HepG2 (cell line): ENCODE measurements at regions not wholly inside any gene's neighbourhood (a gene's known extent, or its start where the extent isn't known, plus 50 kb on each side); places are given as distances from the start of the nearest gene placed in this dataset.
"Not testable (repeated sequence)": the region's sequence is repeated elsewhere in the genome, so short reads cannot be mapped to it uniquely, and the experiment has no call there.

Experiments
- ATAC-seq: fragments of 200-7000 bp; cut with Tn5 transposase; 3 replicates; pipeline ENCODE4 v1.9.1; 2020; ENCODE audit warnings: mild to moderate bottlenecking, moderate library complexity
- BruUV-seq: library from RNA; stranded (reverse); fragments of 400-500 nt; replicated peaks from 2 replicates; lab custom pipeline; 2021; lab: Mats Ljungman, UMichigan
- CTCF ChIA-PET: fragments of 300-600 bp; formaldehyde crosslinking; extraction: SDS; loops from one replicate; lab custom pipeline; 2021; ENCODE audit warnings: low total read pairs, inconsistent platforms, low intra/inter-chr PET ratio; lab: Yijun Ruan, JAX
- POLR2A ChIA-PET: fragments of 350-600 bp; sonication (Branson Sonifier 250); formaldehyde crosslinking; loops from one replicate; lab custom pipeline; 2020; ENCODE audit warnings: antibody characterized with exemption, inconsistent platforms; lab: Yijun Ruan, JAX
- DNase-seq: peaks from one replicate; pipeline ENCODE4 v3.0.0-alpha.2; 2015; ENCODE audit warnings: low spot score
- FAIRE-seq: peaks from 3 replicates; lab custom pipeline; 2011; peaks lifted over from hg19 to GRCh38; lab: Jason Lieb, UNC
- H2AFZ ChIP-seq: one replicate; pipeline ENCODE4 v1.6.1; 2011; ENCODE audit warnings: low read length, inconsistent platforms
- H3K27ac ChIP-seq: fragments of 300-600 bp; 3 replicates; pipeline ENCODE4 v1.8.0; 2011; ENCODE audit warnings: mixed run types, mild to moderate bottlenecking, mixed read lengths, low read length, inconsistent platforms; ENCODE audit not compliant: insufficient read depth; ENCODE audit errors: extremely low read length
- H3K27me3 ChIP-seq, 2 experiments: fragments of 200-600 bp in 1 of 2; 2 replicates in 1 of 2; 3 replicates in 1 of 2; pipeline versions ENCODE4 v1.6.0 to v1.8.0; 2011; ENCODE audit warnings: low read length in 2 of 2, mild to moderate bottlenecking in 2 of 2, moderate library complexity in 2 of 2, inconsistent platforms in 1 of 2; ENCODE audit not compliant: insufficient read depth in 2 of 2, control insufficient read depth in 1 of 2
- H3K36me3 ChIP-seq, 2 experiments: fragments of 200-600 bp in 1 of 2; replicated peaks in 1 of 2; 2 replicates in 1 of 2; 3 replicates in 1 of 2; pipeline versions ENCODE4 v1.5.1 to v1.8.0; 2011; ENCODE audit warnings: low read length in 2 of 2, inconsistent platforms in 1 of 2; ENCODE audit not compliant: insufficient read depth in 2 of 2, control insufficient read depth in 1 of 2
- H3K4me1 ChIP-seq: 2 replicates; pipeline ENCODE4 v1.5.1; 2012; ENCODE audit warnings: low read length, inconsistent platforms; ENCODE audit not compliant: insufficient read depth
- H3K4me2 ChIP-seq: 2 replicates; pipeline ENCODE4 v1.6.0; 2011; ENCODE audit warnings: low read depth, low read length, inconsistent platforms
- H3K4me3 ChIP-seq, 3 experiments: fragments of 200-600 bp in 1 of 3; sonication (generic), shearing (Covaris generic) in 1 of 3; replicated peaks in 1 of 3; 2 replicates each; pipeline ENCODE4 v1.5.1; 2011 to 2016; ENCODE audit warnings: low read length in 3 of 3, inconsistent platforms in 2 of 3, low read depth in 2 of 3, mild to moderate bottlenecking in 2 of 3, control low read depth in 1 of 3, mixed read lengths in 1 of 3; ENCODE audit not compliant: insufficient read depth in 1 of 3
- H3K79me2 ChIP-seq: one replicate; pipeline ENCODE4 v1.6.1; 2011; ENCODE audit warnings: low read length, inconsistent platforms; ENCODE audit not compliant: insufficient read depth
- H3K9ac ChIP-seq: 2 replicates; pipeline ENCODE4 v1.6.0; 2011; ENCODE audit warnings: mild to moderate bottlenecking, low read depth, low read length, inconsistent platforms; ENCODE audit not compliant: insufficient read depth
- H3K9me3 ChIP-seq: 2 replicates; pipeline ENCODE4 v1.5.1; 2012; ENCODE audit warnings: mild to moderate bottlenecking, low read length
- H4K20me1 ChIP-seq: 2 replicates; pipeline ENCODE4 v1.6.0; 2011; ENCODE audit warnings: inconsistent platforms, mild to moderate bottlenecking, low read length, moderate library complexity; ENCODE audit not compliant: insufficient read depth
- FOSL2 ChIP-seq: sonication (generic); formaldehyde crosslinking; IDR thresholded peaks from 2 replicates; pipeline ENCODE4 v1.4.0; 2020; ENCODE audit warnings: missing genetic modification reagents
- SOX6 ChIP-seq, 2 experiments: fragments of 450-650 bp in 1 of 2; sonication (generic) in 1 of 2; formaldehyde crosslinking in 1 of 2; IDR thresholded peaks; 2 replicates each; pipeline versions ENCODE4 v1.4.0 to v1.6.1; 2017 to 2020; ENCODE audit warnings: antibody characterized with exemption in 1 of 2, mild to moderate bottlenecking in 1 of 2, missing genetic modification reagents in 1 of 2
- ZNF556 ChIP-seq: sonication (generic); formaldehyde crosslinking; IDR thresholded peaks from 2 replicates; pipeline ENCODE4 v1.4.0; 2020; ENCODE audit warnings: mild to moderate bottlenecking, missing genetic modification reagents, borderline replicate concordance
- ZSCAN29 ChIP-seq: sonication (generic); formaldehyde crosslinking; conservative IDR thresholded peaks from 2 replicates; pipeline ENCODE4 v1.4.0; 2020; ENCODE audit warnings: mild to moderate bottlenecking, missing genetic modification reagents
- WGBS: methylation state at CpG from one replicate; pipeline ENCODE4 v1.1.6; 2017; ENCODE audit warnings: low lambda C conversion rate; 5-methylcytosine and 5-hydroxymethylcytosine counted together
- in situ Hi-C: cut with HindIII; loops from 2 replicates; pipeline ENCODE4 v1.10.0; 2017; ENCODE audit warnings: low pct_unique_long_range_greater_than_20kb; ENCODE audit not compliant: extremely low pct_ligation_motif_present
- intact Hi-C: fragments of 100-400 bp; cut with micrococcal nuclease; formaldehyde crosslinking; loops from one replicate; pipeline ENCODE4 v1.10.0; 2022; ENCODE audit not compliant: unreplicated experiment
- TF ChIP-seq, protein P1 (sequence below): sonication (generic); formaldehyde crosslinking; IDR thresholded peaks from 2 replicates; pipeline ENCODE4 v1.4.0; 2020; ENCODE audit warnings: missing genetic modification reagents, borderline replicate concordance

DNA sequence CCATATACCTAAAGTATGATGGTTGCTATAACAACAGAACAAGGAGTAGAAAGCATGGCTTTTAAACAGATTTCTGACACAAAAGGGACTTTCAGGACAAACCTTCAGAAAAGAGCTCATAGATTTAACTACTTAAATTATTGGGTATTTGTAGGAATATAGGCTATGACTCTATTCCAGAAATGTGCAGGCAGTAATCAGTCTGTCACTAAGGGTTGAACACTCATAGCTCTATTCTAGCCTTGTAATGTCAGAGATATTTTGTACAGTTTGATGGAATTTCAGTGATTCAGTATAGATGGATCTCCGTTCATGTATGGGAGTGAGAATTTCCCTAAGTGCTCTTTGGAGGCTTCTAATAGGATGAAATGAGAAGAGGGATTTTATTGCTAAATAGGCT, 82.8 kb downstream of the EXTL2 start (continued):
- TF ChIP-seq, protein P1, sequence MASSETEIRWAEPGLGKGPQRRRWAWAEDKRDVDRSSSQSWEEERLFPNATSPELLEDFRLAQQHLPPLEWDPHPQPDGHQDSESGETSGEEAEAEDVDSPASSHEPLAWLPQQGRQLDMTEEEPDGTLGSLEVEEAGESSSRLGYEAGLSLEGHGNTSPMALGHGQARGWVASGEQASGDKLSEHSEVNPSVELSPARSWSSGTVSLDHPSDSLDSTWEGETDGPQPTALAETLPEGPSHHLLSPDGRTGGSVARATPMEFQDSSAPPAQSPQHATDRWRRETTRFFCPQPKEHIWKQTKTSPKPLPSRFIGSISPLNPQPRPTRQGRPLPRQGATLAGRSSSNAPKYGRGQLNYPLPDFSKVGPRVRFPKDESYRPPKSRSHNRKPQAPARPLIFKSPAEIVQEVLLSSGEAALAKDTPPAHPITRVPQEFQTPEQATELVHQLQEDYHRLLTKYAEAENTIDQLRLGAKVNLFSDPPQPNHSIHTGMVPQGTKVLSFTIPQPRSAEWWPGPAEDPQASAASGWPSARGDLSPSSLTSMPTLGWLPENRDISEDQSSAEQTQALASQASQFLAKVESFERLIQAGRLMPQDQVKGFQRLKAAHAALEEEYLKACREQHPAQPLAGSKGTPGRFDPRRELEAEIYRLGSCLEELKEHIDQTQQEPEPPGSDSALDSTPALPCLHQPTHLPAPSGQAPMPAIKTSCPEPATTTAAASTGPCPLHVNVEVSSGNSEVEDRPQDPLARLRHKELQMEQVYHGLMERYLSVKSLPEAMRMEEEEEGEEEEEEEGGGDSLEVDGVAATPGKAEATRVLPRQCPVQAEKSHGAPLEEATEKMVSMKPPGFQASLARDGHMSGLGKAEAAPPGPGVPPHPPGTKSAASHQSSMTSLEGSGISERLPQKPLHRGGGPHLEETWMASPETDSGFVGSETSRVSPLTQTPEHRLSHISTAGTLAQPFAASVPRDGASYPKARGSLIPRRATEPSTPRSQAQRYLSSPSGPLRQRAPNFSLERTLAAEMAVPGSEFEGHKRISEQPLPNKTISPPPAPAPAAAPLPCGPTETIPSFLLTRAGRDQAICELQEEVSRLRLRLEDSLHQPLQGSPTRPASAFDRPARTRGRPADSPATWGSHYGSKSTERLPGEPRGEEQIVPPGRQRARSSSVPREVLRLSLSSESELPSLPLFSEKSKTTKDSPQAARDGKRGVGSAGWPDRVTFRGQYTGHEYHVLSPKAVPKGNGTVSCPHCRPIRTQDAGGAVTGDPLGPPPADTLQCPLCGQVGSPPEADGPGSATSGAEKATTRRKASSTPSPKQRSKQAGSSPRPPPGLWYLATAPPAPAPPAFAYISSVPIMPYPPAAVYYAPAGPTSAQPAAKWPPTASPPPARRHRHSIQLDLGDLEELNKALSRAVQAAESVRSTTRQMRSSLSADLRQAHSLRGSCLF (CRISPR knock-in tag), result no peak

- DNase-seq, POLR2A ChIA-PET, H3K27ac ChIP-seq, H2AFZ ChIP-seq, ATAC-seq, H3K4me1 ChIP-seq, H3K4me2 ChIP-seq, CTCF ChIA-PET, H3K36me3 ChIP-seq, H4K20me1 ChIP-seq, intact Hi-C loops, FAIRE-seq, H3K4me3 ChIP-seq, BruUV-seq, H3K9ac ChIP-seq, H3K27me3 ChIP-seq, H3K9me3 ChIP-seq, H3K79me2 ChIP-seq, in situ Hi-C loops: not testable (repeated sequence)
- WGBS, result 2% methylated on average over 3 of the region's 3 CpGs
Measured at GRCh38 chr1:100814938-100815337, 79.7 kb downstream of the EXTL2 start.

- no peak overlapping the region for H3K4me2 ChIP-seq
- no peaks in the 10 kb centered on the region for H3K36me3 ChIP-seq
- in situ Hi-C loops, result no loop called here
- no peaks in the 10 kb centered on the region; a peak in 1 of 5 replicates for H3K27me3 ChIP-seq
- H3K27ac ChIP-seq, result no peak overlapping the region
- no peak overlapping the region for H3K4me3 ChIP-seq
- DNase-seq, result no peak
- H3K4me1 ChIP-seq, result no peaks in the 10 kb centered on the region
- H4K20me1 ChIP-seq, result no peaks in the 10 kb centered on the region; the same call in 1 of the 2 replicates
- no TSS peak for BruUV-seq
- no peak overlapping the region for H3K9ac ChIP-seq
- no peak for ATAC-seq
- FAIRE-seq, result no peak
- TF ChIP-seq SOX6 (IDR thresholded peaks at IDR 0.05) (no peak), SOX6 (CRISPR knock-in tag; IDR thresholded peaks at IDR 0.05) (no peak), ZSCAN29 (no peak), ZNF556 (CRISPR knock-in tag) (no peak), FOSL2 (CRISPR knock-in tag) (no peak)
- intact Hi-C loops, result no loop called here
- H3K79me2 ChIP-seq, result no peaks in the 10 kb centered on the region
- ChIA-PET CTCF (no interaction called here), POLR2A (no interaction called here)
- no peaks in the 10 kb centered on the region for H3K9me3 ChIP-seq
- WGBS, result 32% methylated on average over 3 of the region's 3 CpGs
- H2AFZ ChIP-seq, result no peak overlapping the region
Measured at GRCh38 chr1:100816049-100816448, 78.6 kb downstream of the EXTL2 start.

- in situ Hi-C loops, H3K9me3 ChIP-seq, H3K9ac ChIP-seq, POLR2A ChIA-PET, FAIRE-seq, H3K4me3 ChIP-seq, H3K79me2 ChIP-seq, H3K36me3 ChIP-seq, H3K27ac ChIP-seq, H3K4me1 ChIP-seq, intact Hi-C loops, H4K20me1 ChIP-seq, DNase-seq, CTCF ChIA-PET, H3K27me3 ChIP-seq, ATAC-seq, H3K4me2 ChIP-seq, BruUV-seq, H2AFZ ChIP-seq: not testable (repeated sequence)
- WGBS, result 24% methylated on average over 5 of the region's 6 CpGs
Measured at GRCh38 chr1:100820195-100820594, 74.4 kb downstream of the EXTL2 start.
